Activated B cell treated with CpG ODN at 0.5 μM for 24 hours (primary cell): ENCODE measurements at regions not wholly inside any gene's neighbourhood (a gene's known extent, or its start where the extent isn't known, plus 50 kb on each side); places are given as distances from the start of the nearest gene placed in this dataset.
"Not testable (repeated sequence)": the region's sequence is repeated elsewhere in the genome, so short reads cannot be mapped to it uniquely, and the experiment has no call there.

ENCODE experiments used
- ATAC-seq: fragments of 200-7000 bp; cut with Tn5 transposase; one replicate; pipeline ENCODE4 v1.10.0; 2021; ENCODE audit warnings: low read depth, mild to moderate bottlenecking, moderate library complexity
- CTCF ChIA-PET: fragments of 350-600 bp; sonication (Branson Sonifier 250); formaldehyde crosslinking; loops from one replicate; lab custom pipeline; 2021; ENCODE audit warnings: antibody characterized with exemption; lab: Charles Lee
- POLR2A ChIA-PET: fragments of 350-600 bp; sonication (Branson Sonifier 250); formaldehyde crosslinking; loops from one replicate; lab custom pipeline; 2021; ENCODE audit warnings: antibody characterized with exemption; lab: Charles Lee
- DNase-seq: peaks from one replicate; pipeline ENCODE4 v3.0.0; 2022
- H3K27ac Mint-ChIP-seq: one replicate; pipeline ENCODE4 v1.8.0; 2020; ENCODE audit warnings: mixed read lengths
- H3K27me3 Mint-ChIP-seq: one replicate; pipeline ENCODE4 v1.8.0; 2021; ENCODE audit warnings: mixed read lengths
- H3K36me3 Mint-ChIP-seq: one replicate; pipeline ENCODE4 v1.8.0; 2021; ENCODE audit warnings: low read depth, mixed read lengths
- H3K4me1 Mint-ChIP-seq: one replicate; pipeline ENCODE4 v1.8.0; 2021; ENCODE audit warnings: mixed read lengths
- H3K4me3 Mint-ChIP-seq: one replicate; pipeline ENCODE4 v1.8.0; 2020; ENCODE audit warnings: mild to moderate bottlenecking, mixed read lengths
- H3K9me3 Mint-ChIP-seq: one replicate; pipeline ENCODE4 v1.8.0; 2020; ENCODE audit warnings: mixed read lengths
- CTCF ChIP-seq: fragments of 200-600 bp; IDR thresholded peaks from one replicate; pipeline ENCODE4 v1.8.0; 2022; ENCODE audit warnings: antibody characterized with exemption, mild to moderate bottlenecking
- intact Hi-C: fragments of 100-400 bp; cut with micrococcal nuclease; formaldehyde crosslinking; loops from one replicate; pipeline ENCODE4 v1.15.1; 2024

GRCh38 chr2:208781166-208781565 lies 374.6 kb downstream of the PTH2R start:
- Mint-ChIP-seq H3K4me3 (no peak overlapping the region), H3K4me1 (no peaks in the 10 kb centered on the region), H3K27ac (no peak overlapping the region), H3K9me3 (peaks cover 8% of the 10 kb centered on the region), H3K36me3 (no peaks in the 10 kb centered on the region), H3K27me3 (no peaks in the 10 kb centered on the region)
- no peak for ATAC-seq
- TF ChIP-seq CTCF: no peak
- no peak for DNase-seq
- intact Hi-C loops: no loop called here
- POLR2A ChIA-PET: no interaction called here
- CTCF ChIA-PET: no interaction called here

GRCh38 chr2:208782097-208782496 lies 375.5 kb downstream of the PTH2R start:
- intact Hi-C loops: no loop called here
- ATAC-seq: no peak
- TF ChIP-seq CTCF: no peak

GRCh38 chr2:208783184-208783583 lies 376.6 kb downstream of the PTH2R start:
- Mint-ChIP-seq H3K36me3 (no peaks in the 10 kb centered on the region), H3K27ac (no peak overlapping the region), H3K9me3 (peaks cover 2% of the 10 kb centered on the region), H3K27me3 (no peaks in the 10 kb centered on the region), H3K4me3 (no peak overlapping the region), H3K4me1 (no peaks in the 10 kb centered on the region)
- DNase-seq (no peak), ATAC-seq (no peak)
- intact Hi-C loops: no loop called here
- ChIA-PET CTCF (no interaction called here), POLR2A (no interaction called here)
- TF ChIP-seq CTCF: no peak

More at GRCh38 chr2:208782097-208782496, 375.5 kb downstream of the PTH2R start:
- H3K27me3 Mint-ChIP-seq: no peaks in the 10 kb centered on the region
- ChIA-PET CTCF (no interaction called here), POLR2A (no interaction called here)
- DNase-seq: no peak
- no peak overlapping the region for H3K27ac Mint-ChIP-seq
- no peaks in the 10 kb centered on the region for H3K36me3 Mint-ChIP-seq
- peaks cover 3% of the 10 kb centered on the region for H3K9me3 Mint-ChIP-seq
- no peak overlapping the region for H3K4me3 Mint-ChIP-seq
- no peaks in the 10 kb centered on the region for H3K4me1 Mint-ChIP-seq

- intact Hi-C loops, CTCF ChIA-PET, H3K36me3 Mint-ChIP-seq, H3K9me3 Mint-ChIP-seq, H3K27me3 Mint-ChIP-seq, H3K4me1 Mint-ChIP-seq, H3K4me3 Mint-ChIP-seq, POLR2A ChIA-PET, DNase-seq, H3K27ac Mint-ChIP-seq, ATAC-seq: not testable (repeated sequence)
Observed at GRCh38 chr2:208784774-208785173, 378.2 kb downstream of the PTH2R start.

GRCh38 chr2:208791257-208791656 lies 384.7 kb downstream of the PTH2R start:
- POLR2A ChIA-PET: no interaction called here

More at GRCh38 chr2:208791257-208791656, 384.7 kb downstream of the PTH2R start:
- intact Hi-C loops: no loop called here
- Mint-ChIP-seq H3K36me3 (no peaks in the 10 kb centered on the region), H3K27ac (no peak overlapping the region), H3K27me3 (no peaks in the 10 kb centered on the region), H3K9me3 (no peaks in the 10 kb centered on the region), H3K4me3 (no peak overlapping the region), H3K4me1 (no peaks in the 10 kb centered on the region)
- no peak for TF ChIP-seq CTCF
- CTCF ChIA-PET: no interaction called here
- ATAC-seq (no peak), DNase-seq (no peak)
